Subcutaneous abdominal adipose tissue (tissue), 5 donors: ENCODE measurements at regions not wholly inside any gene's neighbourhood (a gene's known extent, or its start where the extent isn't known, plus 50 kb on each side); places are given as distances from the start of the nearest gene placed in this dataset.

ENCODE experiments used
- H3K27ac ChIP-seq: one replicate; pipeline ENCODE4 v1.7.0; 2013; ENCODE audit warnings: low read depth, mild to moderate bottlenecking, inconsistent platforms, low read length, moderate library complexity
- H3K27me3 ChIP-seq, 5 donors: one replicate each; pipeline ENCODE4 v1.7.0; 2013; ENCODE audit warnings: low read length in 5 of 5, inconsistent platforms in 1 of 5; ENCODE audit not compliant: control insufficient read depth in 5 of 5, insufficient read depth in 4 of 5
- H3K36me3 ChIP-seq, 5 donors: one replicate each; pipeline ENCODE4 v1.7.0; 2013; ENCODE audit warnings: low read length in 5 of 5; ENCODE audit not compliant: control insufficient read depth in 5 of 5, insufficient read depth in 5 of 5
- H3K4me1 ChIP-seq, 5 donors: one replicate each; pipeline ENCODE4 v1.7.0; 2013; ENCODE audit warnings: low read length in 5 of 5, mild to moderate bottlenecking in 3 of 5, moderate library complexity in 1 of 5; ENCODE audit not compliant: control insufficient read depth in 5 of 5, insufficient read depth in 5 of 5
- H3K4me3 ChIP-seq, 5 donors: one replicate each; pipeline ENCODE4 v1.7.0; 2013; ENCODE audit warnings: low read length in 5 of 5, low read depth in 1 of 5
- H3K9ac ChIP-seq, 5 donors: one replicate each; pipeline ENCODE4 v1.7.0; 2013; ENCODE audit warnings: low read length in 5 of 5, mild to moderate bottlenecking in 4 of 5, moderate library complexity in 3 of 5
- H3K9me3 ChIP-seq, 5 donors: one replicate each; pipeline ENCODE4 v1.7.0; 2013; ENCODE audit warnings: low read length in 5 of 5; ENCODE audit not compliant: control insufficient read depth in 5 of 5
- donor health status: healthy.
- donor health status: healthy.
- donor health status: healthy.
- donor health status: healthy.
- donor health status: healthy.

DNA sequence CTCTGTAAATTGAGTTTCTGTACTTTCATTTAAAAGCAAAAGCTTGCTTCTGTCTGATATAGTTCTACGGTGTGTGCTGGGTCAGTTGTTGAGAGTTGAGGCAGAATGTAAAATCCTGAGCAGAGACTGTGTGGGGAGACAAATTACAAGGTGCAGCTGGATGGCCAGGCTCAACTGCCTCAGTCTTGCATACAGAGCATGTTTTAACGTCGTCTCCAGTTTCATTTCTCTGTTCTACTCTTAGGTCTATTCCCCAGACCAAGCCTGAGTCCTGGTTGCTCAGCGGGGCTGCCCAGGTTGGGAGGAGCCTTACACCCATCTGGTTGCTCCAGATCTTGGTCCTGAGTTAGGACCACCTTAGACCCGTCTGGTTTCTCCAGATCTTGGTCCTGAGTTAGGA lies 54.4 kb upstream of the MEDAG start:
- H3K9ac ChIP-seq: no peak overlapping the region
- peaks cover 3 to 9% (median 4%) of the 10 kb centered on the region in 5 donors for H3K4me1 ChIP-seq
- no peaks in the 10 kb centered on the region for H3K36me3 ChIP-seq
- no peak overlapping the region for H3K27ac ChIP-seq
- H3K27me3 ChIP-seq: no peaks in the 10 kb centered on the region
- H3K9me3 ChIP-seq: peaks cover 0 to 4% (median 0%) of the 10 kb centered on the region in 5 donors
- H3K4me3 ChIP-seq: no peak overlapping the region

DNA sequence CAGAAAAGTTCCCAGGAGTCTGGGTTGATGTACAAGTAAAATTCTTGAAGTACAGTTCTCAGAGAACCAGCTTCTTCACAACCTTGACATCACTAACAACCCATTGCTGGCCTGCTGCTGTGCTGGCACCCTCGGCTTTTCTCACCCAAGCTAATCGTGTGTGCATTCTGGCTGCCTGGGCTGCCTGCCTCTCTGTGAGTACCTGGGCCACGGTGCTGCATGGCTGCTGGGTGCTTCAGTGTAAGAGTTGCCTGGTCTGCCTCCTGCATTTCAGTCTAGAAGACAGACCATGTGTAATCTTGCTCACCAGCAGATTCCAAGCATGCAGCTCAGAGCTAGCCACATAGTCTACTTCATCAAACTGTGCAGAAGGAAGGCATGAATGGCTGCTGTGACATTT lies 50.5 kb upstream of the MEDAG start:
- Histone ChIP-seq H3K36me3 (no peaks in the 10 kb centered on the region), H3K4me1 (no peaks in the 10 kb centered on the region), H3K4me3 (no peak overlapping the region), H3K9ac (no peak overlapping the region), H3K27ac (no peak overlapping the region), H3K27me3 (no peaks in the 10 kb centered on the region), H3K9me3 (peaks cover 0 to 10% (median 7%) of the 10 kb centered on the region in 5 donors)

DNA sequence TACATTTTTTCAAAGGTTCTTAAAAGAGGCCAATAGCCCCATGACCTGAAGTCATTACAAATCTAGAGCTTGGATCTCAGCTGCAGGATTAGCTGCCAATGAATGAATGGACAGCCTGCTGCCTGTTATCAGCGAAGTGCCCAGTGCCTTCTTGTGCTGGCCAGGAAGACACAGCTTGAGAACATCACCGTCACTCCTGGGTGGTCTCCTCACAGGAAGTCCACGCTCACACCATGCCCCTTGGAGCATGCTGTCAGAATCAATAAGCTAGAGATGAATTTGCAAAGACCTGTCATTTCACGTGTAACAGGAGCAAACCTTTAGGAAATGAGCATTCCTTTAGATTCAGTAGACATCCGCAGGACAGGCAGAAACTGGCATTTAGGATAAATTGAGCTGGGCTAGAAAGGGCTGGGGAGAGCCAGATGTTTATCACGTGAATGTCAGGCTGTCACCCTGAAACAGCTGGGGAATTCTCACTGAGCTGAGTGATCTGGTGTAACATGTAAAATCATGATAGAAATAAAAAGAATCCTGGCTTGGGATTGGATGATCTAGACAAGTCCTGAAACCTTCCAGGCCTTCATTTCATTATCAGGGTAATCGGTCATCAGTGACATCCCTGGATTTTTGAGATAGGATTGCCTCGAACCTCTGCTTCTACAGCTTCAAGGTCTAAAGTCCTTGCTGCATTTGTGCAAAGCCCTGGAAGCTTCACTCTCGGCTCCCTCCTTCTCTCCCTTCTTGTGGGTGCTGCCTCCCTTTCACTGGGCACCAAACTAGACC lies 49.9 kb upstream of the MEDAG start:
- no peaks in the 10 kb centered on the region for H3K27me3 ChIP-seq
- H3K9me3 ChIP-seq: peaks cover 0 to 10% (median 7%) of the 10 kb centered on the region in 5 donors
- no peak overlapping the region for H3K9ac ChIP-seq
- H3K27ac ChIP-seq: no peak overlapping the region
- H3K4me3 ChIP-seq: no peak overlapping the region
- H3K4me1 ChIP-seq: no peaks in the 10 kb centered on the region
- no peaks in the 10 kb centered on the region for H3K36me3 ChIP-seq
